Esophagus muscularis mucosa (tissue), 3 donors: ENCODE measurements at regions not wholly inside any gene's neighbourhood (a gene's known extent, or its start where the extent isn't known, plus 50 kb on each side); places are given as distances from the start of the nearest gene placed in this dataset.

Experiments used
- CTCF ChIP-seq, 3 experiments: fragments of 200-600 bp in 2 of 3; fragments of 450-650 bp in 1 of 3; sonication (generic) in 2 of 3; IDR thresholded peaks; one replicate each; pipeline ENCODE4 v1.5.1; 2017 to 2019; ENCODE audit warnings: antibody characterized with exemption in 3 of 3, mild to moderate bottlenecking in 2 of 3, moderate library complexity in 1 of 3
- POLR2A ChIP-seq: fragments of 450-650 bp; IDR thresholded peaks from one replicate; pipeline ENCODE4 v1.6.1; 2017; ENCODE audit warnings: antibody characterized with exemption, moderate library complexity, mild to moderate bottlenecking, low read depth
- POLR2AphosphoS5 ChIP-seq, 2 donors: sonication (generic); formaldehyde crosslinking; IDR thresholded peaks; one replicate each; pipeline ENCODE4 v1.6.1; 2017; ENCODE audit warnings: antibody characterized with exemption in 2 of 2

- TF ChIP-seq CTCF (IDR thresholded peaks at IDR 0.05) (no peak), POLR2AphosphoS5 (IDR thresholded peaks at IDR 0.05) (no peak), POLR2A (no peak)
These were observed 878.0 kb downstream of the KCNJ18 start for GRCh38 chr17:22570144-22570845.
